GM12891 (cell line): ENCODE measurements at regions not wholly inside any gene's neighbourhood (a gene's known extent, or its start where the extent isn't known, plus 50 kb on each side); places are given as distances from the start of the nearest gene placed in this dataset.

ENCODE experiments used
- PAX5 ChIP-seq: IDR thresholded peaks from 2 replicates; pipeline ENCODE4 v1.6.1; 2011; ENCODE audit warnings: low read length, moderate library complexity, mild to moderate bottlenecking; ENCODE audit not compliant: insufficient read depth, severe bottlenecking
- POLR2A ChIP-seq: IDR thresholded peaks from 2 replicates; pipeline ENCODE4 v1.6.1; 2011; ENCODE audit warnings: low read depth, low read length, control low read depth
- POLR2AphosphoS5 ChIP-seq: IDR thresholded peaks from 2 replicates; pipeline ENCODE4 v1.6.1; 2011; ENCODE audit warnings: low read depth, low read length, control low read depth
- POU2F2 ChIP-seq: IDR thresholded peaks from 2 replicates; pipeline ENCODE4 v1.6.1; 2011; ENCODE audit warnings: low read depth, mild to moderate bottlenecking, control low read depth, low read length, moderate library complexity
- SPI1 ChIP-seq: IDR thresholded peaks from 2 replicates; pipeline ENCODE4 v1.6.1; 2011; ENCODE audit warnings: low read depth, low read length, control low read depth
- TAF1 ChIP-seq: IDR thresholded peaks from 2 replicates; pipeline ENCODE4 v1.6.1; 2011; ENCODE audit warnings: low read depth, low read length, control low read depth

DNA sequence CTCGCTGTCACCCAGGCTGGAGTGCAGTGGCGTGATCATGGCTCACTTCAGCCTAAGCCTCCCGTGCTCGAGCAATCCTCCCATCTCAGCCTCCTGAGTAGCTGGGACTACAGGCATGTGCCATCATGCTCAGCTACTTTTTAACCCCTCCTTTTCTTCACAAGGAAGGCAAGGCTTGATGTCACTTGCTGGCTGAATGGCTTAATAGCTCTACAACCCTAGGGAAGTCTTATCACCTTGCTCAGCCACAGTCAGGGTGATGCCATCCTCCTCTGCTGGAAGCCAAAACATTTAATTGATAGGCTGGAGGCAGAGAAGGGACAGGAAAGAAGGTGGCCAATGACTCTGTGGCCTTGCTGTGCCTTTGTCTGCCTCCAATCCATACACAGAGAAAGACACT lies 131.9 kb downstream of the MED15 start:
- TF ChIP-seq POLR2AphosphoS5, result no peak
- no peak for TF ChIP-seq TAF1
- no peak for TF ChIP-seq POLR2A
- TF ChIP-seq PAX5, result no peak
- no peak for TF ChIP-seq SPI1
- no peak for TF ChIP-seq POU2F2
